Activated CD8-positive, alpha-beta T cell treated with anti-CD3 and anti-CD28 coated beads, Interleukin-2, amount 10 ng/mL, durations not matched to agents 7 days and 5 days (primary cell): ENCODE measurements at regions not wholly inside any gene's neighbourhood (a gene's known extent, or its start where the extent isn't known, plus 50 kb on each side); places are given as distances from the start of the nearest gene placed in this dataset.

ENCODE experiments used
- ATAC-seq: fragments of 150-1000 bp; cut with Tn5 transposase; one replicate; pipeline ENCODE4 v1.10.0; 2021; ENCODE audit warnings: moderate library complexity
- CTCF ChIA-PET: fragments of 350-600 bp; sonication (Branson Sonifier 250); formaldehyde crosslinking; loops from one replicate; lab custom pipeline; 2021; ENCODE audit warnings: antibody characterized with exemption; lab: Charles Lee
- POLR2A ChIA-PET: fragments of 350-600 bp; sonication (Branson Sonifier 250); formaldehyde crosslinking; loops from one replicate; lab custom pipeline; 2021; ENCODE audit warnings: antibody characterized with exemption; lab: Charles Lee
- DNase-seq: peaks from one replicate; pipeline ENCODE4 v3.0.0-alpha.2; 2020
- H3K27ac Mint-ChIP-seq: one replicate; pipeline ENCODE4 v1.8.0; 2021; ENCODE audit warnings: mild to moderate bottlenecking, mixed read lengths
- H3K27me3 Mint-ChIP-seq: one replicate; pipeline ENCODE4 v1.8.0; 2021; ENCODE audit warnings: low read depth, mixed read lengths
- H3K36me3 Mint-ChIP-seq: one replicate; pipeline ENCODE4 v1.8.0; 2021; ENCODE audit warnings: low read depth, mixed read lengths
- H3K4me1 Mint-ChIP-seq: one replicate; pipeline ENCODE4 v1.8.0; 2021; ENCODE audit warnings: low read depth, mixed read lengths
- H3K4me3 Mint-ChIP-seq: one replicate; pipeline ENCODE4 v1.8.0; 2021; ENCODE audit warnings: mild to moderate bottlenecking, mixed read lengths
- H3K9me3 Mint-ChIP-seq: one replicate; pipeline ENCODE4 v1.8.0; 2022; ENCODE audit warnings: mixed read lengths; ENCODE audit not compliant: insufficient read depth

DNA sequence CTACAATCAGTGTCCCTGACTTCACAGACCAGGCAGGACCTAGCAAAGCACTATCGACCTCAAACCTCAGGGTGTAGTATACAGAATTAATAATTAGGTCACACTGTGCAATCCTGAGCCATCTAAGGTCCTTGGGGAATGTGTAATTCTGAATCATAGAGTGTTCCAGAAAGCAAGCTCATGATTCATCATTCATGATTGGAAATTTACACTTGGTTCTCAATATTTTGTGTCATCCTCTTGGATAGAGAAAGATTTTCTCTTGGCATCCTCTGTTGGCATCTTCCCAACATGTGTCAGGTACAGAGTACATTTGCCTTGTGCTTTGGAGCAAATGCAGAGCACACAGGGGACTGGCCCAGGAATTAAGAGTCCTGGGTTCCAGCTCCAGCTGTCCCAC lies 245.0 kb upstream of the NT5C1B start:
- no peak for ATAC-seq
- Mint-ChIP-seq H3K9me3 (no peaks in the 10 kb centered on the region), H3K27ac (no peak overlapping the region), H3K27me3 (no peaks in the 10 kb centered on the region), H3K4me3 (no peak overlapping the region), H3K36me3 (no peaks in the 10 kb centered on the region), H3K4me1 (no peaks in the 10 kb centered on the region)
- no peak for DNase-seq
- CTCF ChIA-PET = no interaction called here
- POLR2A ChIA-PET = no interaction called here

DNA sequence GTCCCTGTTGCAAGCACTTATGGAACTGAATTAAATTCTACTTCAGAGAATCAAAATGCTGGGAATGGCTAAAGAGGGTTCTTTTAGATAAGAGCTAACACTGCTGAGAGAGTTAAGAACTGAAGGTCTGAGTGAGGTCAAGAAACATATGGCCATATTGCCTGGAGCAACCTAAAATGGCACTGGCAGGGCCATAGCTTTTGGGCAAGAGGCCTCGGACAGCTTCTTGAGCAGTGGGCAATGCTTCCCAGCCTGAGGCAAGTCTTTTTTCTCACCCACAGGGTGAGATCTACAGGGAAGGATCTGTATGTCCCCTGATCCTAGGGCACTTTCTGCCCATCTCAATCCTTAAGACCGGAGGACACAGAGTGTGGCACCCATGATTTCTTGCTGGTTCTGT lies 244.6 kb upstream of the NT5C1B start:
- Mint-ChIP-seq H3K9me3 (no peaks in the 10 kb centered on the region), H3K36me3 (no peaks in the 10 kb centered on the region), H3K4me3 (no peak overlapping the region), H3K27ac (no peak overlapping the region), H3K27me3 (no peaks in the 10 kb centered on the region), H3K4me1 (no peaks in the 10 kb centered on the region)
- ChIA-PET CTCF (no interaction called here), POLR2A (no interaction called here)
- DNase-seq (no peak), ATAC-seq (no peak)

DNA sequence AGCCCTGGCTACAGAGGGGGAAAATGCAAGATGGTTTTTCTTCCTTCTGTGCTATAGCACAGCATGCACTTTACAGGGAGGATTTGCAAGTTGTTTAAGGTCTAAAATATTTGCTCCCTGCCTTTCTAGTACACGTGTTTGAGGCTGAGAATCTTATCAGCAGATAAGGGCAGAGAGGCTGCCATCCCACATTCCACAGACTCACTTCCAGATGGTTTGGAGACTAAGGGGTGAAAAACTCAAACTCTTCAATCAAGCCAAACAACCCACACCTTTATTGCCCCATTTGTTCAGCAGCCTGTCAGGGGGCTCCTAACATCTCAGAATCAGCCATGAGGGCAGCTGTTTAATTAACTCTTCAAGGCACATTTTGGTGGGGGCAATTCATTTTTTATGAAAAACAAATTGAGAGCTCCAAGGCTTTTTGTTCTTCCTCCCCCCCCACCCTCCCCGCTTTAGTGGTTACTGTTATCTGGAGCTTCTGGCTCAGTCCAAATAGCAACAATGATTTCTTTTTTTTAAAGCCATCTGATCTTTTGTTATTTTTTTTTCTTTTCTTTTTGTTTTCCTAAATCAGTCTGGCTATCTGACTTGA lies 242.6 kb upstream of the NT5C1B start:
- H3K36me3 Mint-ChIP-seq = no peaks in the 10 kb centered on the region
- H3K9me3 Mint-ChIP-seq = no peaks in the 10 kb centered on the region
- DNase-seq (no peak), ATAC-seq (no peak)
- no peak overlapping the region for H3K27ac Mint-ChIP-seq
- POLR2A ChIA-PET = no interaction called here
- H3K4me1 Mint-ChIP-seq = no peaks in the 10 kb centered on the region
- no peak overlapping the region for H3K4me3 Mint-ChIP-seq
- CTCF ChIA-PET = no interaction called here
- no peaks in the 10 kb centered on the region for H3K27me3 Mint-ChIP-seq

DNA sequence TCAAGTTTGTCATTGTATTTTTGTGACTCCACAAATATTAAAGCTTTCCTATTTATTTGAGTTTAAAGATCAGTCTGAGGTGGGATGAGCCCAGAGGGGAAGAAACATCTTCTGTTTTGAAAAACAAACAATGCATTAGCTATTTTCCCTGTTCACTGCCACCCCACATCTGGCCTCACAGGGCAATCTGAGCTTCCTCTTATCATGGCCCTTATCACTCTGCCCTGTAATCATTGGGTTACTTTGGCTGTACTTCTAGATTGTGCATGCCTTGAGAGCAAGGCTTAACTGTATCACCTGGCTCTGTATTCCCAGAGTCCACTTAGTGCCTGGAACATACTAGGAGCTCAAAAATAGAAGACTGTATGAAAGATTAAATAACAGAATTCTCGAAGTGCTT lies 241.6 kb upstream of the NT5C1B start:
- Mint-ChIP-seq H3K36me3 (no peaks in the 10 kb centered on the region), H3K9me3 (no peaks in the 10 kb centered on the region), H3K27me3 (no peaks in the 10 kb centered on the region), H3K27ac (no peak overlapping the region), H3K4me3 (no peak overlapping the region), H3K4me1 (no peaks in the 10 kb centered on the region)
- ATAC-seq (no peak), DNase-seq (no peak)
- ChIA-PET CTCF (no interaction called here), POLR2A (no interaction called here)

DNA sequence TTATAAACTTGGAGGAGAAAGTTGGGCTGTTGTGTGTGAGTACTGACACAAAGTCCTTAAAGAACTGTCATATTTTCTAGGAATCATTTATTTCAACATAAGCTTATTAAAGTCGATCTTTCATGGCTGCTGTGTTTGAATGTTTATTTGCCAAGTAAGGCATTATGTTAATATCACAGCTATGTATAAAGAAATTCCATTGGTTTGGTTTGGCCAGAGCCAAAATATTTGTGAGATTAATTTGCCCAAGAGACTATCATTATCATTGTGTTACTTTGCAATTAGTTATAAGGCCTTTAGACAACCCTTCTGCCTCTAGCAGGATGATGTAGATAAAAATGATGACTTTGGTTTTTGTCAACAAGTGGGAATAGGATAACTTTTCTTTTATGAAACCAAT lies 240.6 kb upstream of the NT5C1B start:
- ATAC-seq (no peak), DNase-seq (no peak)
- Mint-ChIP-seq H3K4me3 (no peak overlapping the region), H3K27ac (no peak overlapping the region), H3K27me3 (no peaks in the 10 kb centered on the region), H3K9me3 (no peaks in the 10 kb centered on the region), H3K4me1 (no peaks in the 10 kb centered on the region), H3K36me3 (no peaks in the 10 kb centered on the region)
- CTCF ChIA-PET = no interaction called here
- POLR2A ChIA-PET = no interaction called here

DNA sequence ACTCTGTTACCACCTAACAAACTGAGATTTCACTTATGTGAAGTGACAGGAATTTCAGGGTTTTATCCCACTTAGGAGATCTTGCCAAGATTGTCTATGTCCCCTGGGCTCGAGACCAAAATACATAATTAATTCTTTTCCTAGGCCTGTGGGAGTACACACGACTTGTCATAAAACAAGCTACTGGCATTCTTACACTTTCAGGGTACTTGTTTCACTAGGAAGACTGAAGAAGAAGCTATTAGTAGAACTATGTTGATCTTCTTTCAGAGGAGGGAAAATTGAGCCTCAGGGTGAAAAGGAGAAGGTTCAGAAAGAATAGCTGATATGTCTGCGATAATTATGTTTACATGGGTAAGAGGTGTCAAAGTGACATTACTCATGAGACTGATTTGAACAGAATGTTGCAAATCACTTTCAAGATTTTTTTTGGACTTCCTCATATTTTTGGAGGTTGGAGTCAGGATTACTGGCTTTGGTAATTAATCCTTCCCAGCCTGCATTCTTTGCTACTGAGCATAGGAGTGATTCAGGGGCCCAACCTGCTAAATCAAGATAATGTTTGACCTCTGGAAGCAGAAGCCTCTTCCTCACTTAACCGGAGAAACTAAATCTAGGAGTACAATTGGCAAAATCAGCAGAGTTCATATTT lies 240.0 kb upstream of the NT5C1B start:
- ChIA-PET POLR2A (no interaction called here), CTCF (no interaction called here)
- Mint-ChIP-seq H3K27ac (no peak overlapping the region), H3K36me3 (no peaks in the 10 kb centered on the region), H3K4me3 (no peak overlapping the region), H3K4me1 (no peaks in the 10 kb centered on the region), H3K27me3 (no peaks in the 10 kb centered on the region), H3K9me3 (no peaks in the 10 kb centered on the region)
- DNase-seq = no peak
- no peak for ATAC-seq

DNA sequence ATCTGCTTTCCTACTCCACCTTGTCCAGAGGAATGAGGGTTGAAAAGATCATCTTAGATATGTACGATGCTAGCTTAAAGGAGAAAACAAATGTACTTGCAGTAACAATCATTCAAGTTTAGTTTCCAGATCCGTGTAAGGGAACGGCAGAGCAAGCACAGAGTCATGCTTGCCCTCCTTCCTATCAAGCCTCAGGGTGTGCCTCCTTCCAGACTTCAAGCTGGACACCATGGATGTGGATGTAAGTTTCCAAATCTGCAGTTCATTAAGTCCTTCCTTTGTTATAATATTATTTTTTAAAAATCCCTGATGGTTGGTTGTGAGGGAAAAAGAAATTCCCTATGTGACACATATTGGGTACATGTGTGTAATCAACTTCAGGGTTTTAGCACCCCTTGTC lies 238.9 kb upstream of the NT5C1B start:
- Mint-ChIP-seq H3K4me1 (no peaks in the 10 kb centered on the region), H3K4me3 (no peak overlapping the region), H3K9me3 (no peaks in the 10 kb centered on the region), H3K27me3 (no peaks in the 10 kb centered on the region), H3K36me3 (no peaks in the 10 kb centered on the region), H3K27ac (no peak overlapping the region)
- no peak for ATAC-seq
- DNase-seq = no peak
- ChIA-PET POLR2A (no interaction called here), CTCF (no interaction called here)

DNA sequence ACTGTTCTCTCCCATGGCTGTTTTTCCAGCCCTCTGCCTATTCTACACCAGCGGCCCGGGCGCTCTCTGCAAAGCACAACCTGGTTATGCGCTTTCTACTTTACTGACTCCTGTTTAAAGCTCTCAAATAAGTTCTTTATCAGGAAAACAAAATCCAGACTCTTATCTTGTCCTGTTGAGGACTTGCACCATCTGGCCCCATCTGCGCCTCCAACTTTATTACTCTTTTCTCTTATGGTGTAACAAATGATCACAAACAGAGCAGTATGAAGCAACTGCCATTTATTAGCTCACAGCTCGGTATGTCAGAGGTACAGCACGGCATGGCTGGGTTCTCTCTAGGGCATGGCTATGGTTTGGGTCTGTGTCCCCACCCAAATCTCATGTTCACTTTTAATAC lies 236.5 kb upstream of the NT5C1B start:
- ATAC-seq = no peak
- no peaks in the 10 kb centered on the region for H3K27me3 Mint-ChIP-seq
- no peaks in the 10 kb centered on the region for H3K9me3 Mint-ChIP-seq
- no peak for DNase-seq
- no peaks in the 10 kb centered on the region for H3K36me3 Mint-ChIP-seq
- no peaks in the 10 kb centered on the region for H3K4me1 Mint-ChIP-seq
- no peak overlapping the region for H3K27ac Mint-ChIP-seq
- POLR2A ChIA-PET = no interaction called here
- no peak overlapping the region for H3K4me3 Mint-ChIP-seq
- CTCF ChIA-PET = no interaction called here

DNA sequence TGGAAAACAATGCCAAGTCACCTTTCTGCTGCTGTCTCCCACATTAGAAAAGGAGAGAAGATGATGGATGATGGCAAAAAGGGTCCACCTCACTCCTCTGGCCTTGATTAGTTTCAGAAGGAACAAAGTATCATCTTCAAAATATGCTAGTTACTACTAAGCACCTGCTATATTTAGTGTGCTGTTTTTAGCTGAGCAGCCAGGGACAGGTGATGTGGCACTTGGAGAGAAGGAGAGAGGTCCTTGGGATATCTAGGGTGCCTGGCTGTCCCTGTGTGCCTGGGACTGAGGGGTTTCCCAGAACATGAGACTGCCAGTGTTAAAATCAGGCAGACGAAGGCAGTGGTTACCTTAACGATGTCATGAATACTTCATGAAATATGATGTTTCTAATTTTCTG lies 235.5 kb upstream of the NT5C1B start:
- ChIA-PET POLR2A (no interaction called here), CTCF (no interaction called here)
- Mint-ChIP-seq H3K4me1 (no peaks in the 10 kb centered on the region), H3K36me3 (no peaks in the 10 kb centered on the region), H3K4me3 (no peak overlapping the region), H3K27ac (no peak overlapping the region), H3K9me3 (no peaks in the 10 kb centered on the region), H3K27me3 (no peaks in the 10 kb centered on the region)
- DNase-seq (no peak), ATAC-seq (no peak)

DNA sequence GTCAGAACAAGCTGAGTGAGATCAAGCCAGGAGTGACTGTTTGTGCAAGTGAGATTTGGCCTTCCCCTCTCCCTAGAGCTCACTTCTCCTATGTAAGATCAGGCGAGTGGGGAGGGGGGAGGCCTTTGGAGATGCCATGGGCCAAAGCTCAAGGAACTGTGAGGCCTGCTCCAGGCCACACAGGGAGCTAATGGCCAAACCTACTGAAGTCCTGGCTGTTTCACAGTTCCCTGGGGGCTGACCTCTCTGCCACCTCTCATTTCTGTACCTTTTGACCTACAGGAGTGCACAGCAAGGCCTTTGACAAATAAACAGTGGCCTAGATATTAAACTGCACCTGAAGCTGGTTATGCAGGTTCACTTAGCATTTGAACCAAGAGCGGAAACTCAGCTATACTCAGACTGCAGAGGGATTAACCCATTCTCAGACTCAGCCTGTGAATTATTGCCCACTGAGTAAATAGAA lies 235.0 kb upstream of the NT5C1B start:
- Mint-ChIP-seq H3K27me3 (no peaks in the 10 kb centered on the region), H3K9me3 (no peaks in the 10 kb centered on the region), H3K4me1 (no peaks in the 10 kb centered on the region), H3K36me3 (no peaks in the 10 kb centered on the region), H3K27ac (no peak overlapping the region), H3K4me3 (no peak overlapping the region)
- CTCF ChIA-PET = interaction anchor here (0.7 kb wide), 1 partner anchor 388 kb away, joined by 3 read pairs; no protein-coding TSS in a partner anchor
- ATAC-seq (no peak), DNase-seq (no peak)
- POLR2A ChIA-PET = no interaction called here

DNA sequence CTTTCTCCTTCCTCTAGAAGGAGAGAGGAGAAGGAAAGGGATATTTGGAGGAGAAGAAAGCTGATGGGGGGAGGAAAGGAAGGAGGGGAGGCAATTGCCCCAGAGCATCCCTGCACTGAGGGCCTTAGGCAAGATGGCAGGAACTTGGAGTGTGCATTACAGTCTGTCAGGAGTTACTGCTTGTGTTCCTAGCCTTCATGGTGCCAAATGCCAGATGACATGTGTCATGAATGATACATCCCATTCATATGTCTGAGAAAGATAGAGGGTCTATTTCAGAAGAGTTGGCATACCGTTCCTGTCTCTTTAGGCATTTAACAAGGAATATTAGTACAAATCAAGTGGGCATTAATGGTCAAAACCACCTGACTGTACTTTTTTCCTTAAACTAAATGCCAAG lies 232.1 kb upstream of the NT5C1B start:
- no peaks in the 10 kb centered on the region for H3K9me3 Mint-ChIP-seq
- H3K4me3 Mint-ChIP-seq = no peak overlapping the region
- no peaks in the 10 kb centered on the region for H3K36me3 Mint-ChIP-seq
- CTCF ChIA-PET = no interaction called here
- no peak overlapping the region for H3K27ac Mint-ChIP-seq
- no peak for ATAC-seq
- no peak for DNase-seq
- H3K27me3 Mint-ChIP-seq = no peaks in the 10 kb centered on the region
- POLR2A ChIA-PET = no interaction called here
- H3K4me1 Mint-ChIP-seq = no peaks in the 10 kb centered on the region

DNA sequence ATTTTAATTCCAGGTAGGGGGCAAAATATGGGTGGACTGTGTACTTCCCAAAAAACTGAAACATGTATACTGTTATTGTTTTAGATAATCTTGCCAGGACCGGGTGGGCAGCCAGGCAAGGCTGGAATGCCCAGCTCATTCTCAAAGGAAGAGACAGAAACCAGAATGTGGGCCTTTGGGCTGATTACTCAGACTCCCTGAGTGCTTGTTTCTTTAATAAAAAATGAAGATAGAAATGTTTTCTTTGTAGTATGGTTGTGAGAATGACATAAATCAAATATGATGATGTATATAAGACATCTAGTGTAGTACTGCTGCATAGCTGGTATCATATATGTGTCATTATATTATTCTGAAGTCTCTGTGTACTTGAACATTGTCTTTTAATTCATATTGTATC lies 231.6 kb upstream of the NT5C1B start:
- Mint-ChIP-seq H3K4me3 (no peak overlapping the region), H3K36me3 (no peaks in the 10 kb centered on the region), H3K27ac (no peak overlapping the region), H3K27me3 (no peaks in the 10 kb centered on the region), H3K4me1 (no peaks in the 10 kb centered on the region), H3K9me3 (no peaks in the 10 kb centered on the region)
- ChIA-PET POLR2A (no interaction called here), CTCF (no interaction called here)
- DNase-seq (no peak), ATAC-seq (no peak)

DNA sequence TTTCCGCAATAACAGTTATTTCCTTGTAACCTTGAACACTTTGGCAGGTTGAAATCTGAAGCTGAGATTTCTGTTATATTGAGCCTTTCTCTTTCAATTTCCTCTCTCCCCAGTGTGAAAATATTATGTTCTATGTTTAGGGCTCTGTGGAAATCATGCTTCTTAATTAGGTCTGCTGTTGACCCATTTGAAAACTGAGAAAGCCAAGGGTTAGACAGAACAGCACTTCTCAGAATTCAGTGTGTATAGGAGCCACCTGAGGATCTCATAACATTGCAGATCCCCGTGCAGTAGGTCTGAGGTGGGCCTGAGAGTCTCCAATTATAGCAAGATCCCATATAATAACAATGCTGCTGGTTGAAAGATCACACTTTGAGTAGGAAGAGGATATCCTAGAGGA lies 230.2 kb upstream of the NT5C1B start:
- POLR2A ChIA-PET = no interaction called here
- Mint-ChIP-seq H3K36me3 (no peaks in the 10 kb centered on the region), H3K27me3 (no peaks in the 10 kb centered on the region), H3K4me3 (no peak overlapping the region), H3K4me1 (no peaks in the 10 kb centered on the region), H3K9me3 (no peaks in the 10 kb centered on the region), H3K27ac (no peak overlapping the region)
- ATAC-seq = no peak
- DNase-seq = no peak
- CTCF ChIA-PET = no interaction called here
